WI38 (cell line): ENCODE measurements at regions not wholly inside any gene's neighbourhood (a gene's known extent, or its start where the extent isn't known, plus 50 kb on each side); places are given as distances from the start of the nearest gene placed in this dataset.

Source experiments
- H3K4me3 ChIP-seq: 2 replicates; pipeline ENCODE4 v1.5.1; 2011; ENCODE audit warnings: low read depth, mild to moderate bottlenecking, control low read depth, low read length
- TF ChIP-seq, protein P1 (sequence below): IDR thresholded peaks from 2 replicates; pipeline ENCODE4 v1.5.1; 2012; ENCODE audit warnings: low read depth, mild to moderate bottlenecking, control low read depth, low read length

DNA sequence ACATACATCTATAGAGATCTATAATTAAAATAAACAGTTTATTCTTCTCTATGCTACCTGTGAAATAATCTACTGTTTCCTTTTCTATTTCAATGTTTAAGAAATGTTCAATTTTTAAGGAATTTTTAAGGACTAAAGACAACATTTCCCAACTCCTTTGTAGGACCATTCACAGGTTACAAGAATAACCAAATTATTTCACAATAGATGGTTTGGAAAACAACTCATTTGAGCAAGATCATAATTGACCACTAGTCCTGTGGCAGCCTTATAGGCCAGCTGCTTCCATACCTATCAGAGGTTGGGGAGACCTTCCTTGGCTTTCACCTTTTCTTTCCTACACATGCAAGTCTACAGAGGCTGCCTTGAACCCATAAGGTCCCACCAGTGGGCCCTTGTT, 193.7 kb downstream of the TTC39B start:
- TF ChIP-seq, protein P1, sequence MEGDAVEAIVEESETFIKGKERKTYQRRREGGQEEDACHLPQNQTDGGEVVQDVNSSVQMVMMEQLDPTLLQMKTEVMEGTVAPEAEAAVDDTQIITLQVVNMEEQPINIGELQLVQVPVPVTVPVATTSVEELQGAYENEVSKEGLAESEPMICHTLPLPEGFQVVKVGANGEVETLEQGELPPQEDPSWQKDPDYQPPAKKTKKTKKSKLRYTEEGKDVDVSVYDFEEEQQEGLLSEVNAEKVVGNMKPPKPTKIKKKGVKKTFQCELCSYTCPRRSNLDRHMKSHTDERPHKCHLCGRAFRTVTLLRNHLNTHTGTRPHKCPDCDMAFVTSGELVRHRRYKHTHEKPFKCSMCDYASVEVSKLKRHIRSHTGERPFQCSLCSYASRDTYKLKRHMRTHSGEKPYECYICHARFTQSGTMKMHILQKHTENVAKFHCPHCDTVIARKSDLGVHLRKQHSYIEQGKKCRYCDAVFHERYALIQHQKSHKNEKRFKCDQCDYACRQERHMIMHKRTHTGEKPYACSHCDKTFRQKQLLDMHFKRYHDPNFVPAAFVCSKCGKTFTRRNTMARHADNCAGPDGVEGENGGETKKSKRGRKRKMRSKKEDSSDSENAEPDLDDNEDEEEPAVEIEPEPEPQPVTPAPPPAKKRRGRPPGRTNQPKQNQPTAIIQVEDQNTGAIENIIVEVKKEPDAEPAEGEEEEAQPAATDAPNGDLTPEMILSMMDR: no peak
- no peak overlapping the region for H3K4me3 ChIP-seq

DNA sequence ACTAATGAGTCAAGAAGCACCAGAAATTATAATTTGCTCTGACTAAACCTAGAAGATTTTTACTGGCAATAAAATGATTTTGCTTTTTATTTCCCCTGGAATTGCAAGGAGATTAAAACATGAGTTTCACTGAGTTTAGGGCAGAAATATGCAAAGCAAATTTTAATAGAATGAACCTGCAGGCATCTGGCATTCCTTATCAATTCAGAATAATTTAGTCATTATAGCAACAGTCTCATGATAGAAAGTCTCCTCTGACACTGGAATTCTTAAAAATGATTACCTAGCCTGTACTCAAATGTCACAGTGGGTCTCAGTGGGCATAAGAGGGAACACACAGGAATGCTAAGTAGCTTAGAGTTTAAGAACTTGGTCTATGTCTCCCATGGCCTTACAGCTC, 195.9 kb downstream of the TTC39B start:
- no peak overlapping the region for H3K4me3 ChIP-seq
- TF ChIP-seq, protein P1: no peak

DNA sequence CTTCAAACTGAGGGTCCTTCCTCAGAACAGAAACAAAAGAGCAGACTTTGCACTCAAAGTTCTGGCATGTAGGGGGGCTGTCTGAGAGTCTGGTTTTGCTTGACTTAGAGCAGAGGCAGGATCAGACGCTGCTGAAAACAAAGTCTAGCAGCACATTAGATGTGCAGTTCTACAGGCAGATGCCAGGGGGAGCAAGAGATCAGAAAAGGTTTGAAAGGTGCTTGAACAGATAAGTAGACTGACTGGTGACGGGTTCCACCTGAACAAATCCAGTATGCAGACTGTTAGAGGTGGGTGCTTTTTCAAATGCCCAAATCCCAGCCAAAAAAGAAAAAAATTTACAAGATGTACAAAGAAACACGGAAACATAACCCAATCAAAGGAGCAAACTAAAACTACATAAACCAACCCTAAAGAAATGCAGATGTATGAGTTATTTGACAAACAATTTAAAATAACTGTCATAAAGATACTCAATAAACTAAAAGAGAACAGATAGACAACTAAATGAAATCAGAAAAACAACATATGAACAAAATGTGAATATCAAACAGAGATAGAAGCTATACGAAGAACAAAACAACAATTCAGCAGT, 194.7 kb upstream of the FREM1 start:
- TF ChIP-seq, protein P1: peak; percentile 83

DNA sequence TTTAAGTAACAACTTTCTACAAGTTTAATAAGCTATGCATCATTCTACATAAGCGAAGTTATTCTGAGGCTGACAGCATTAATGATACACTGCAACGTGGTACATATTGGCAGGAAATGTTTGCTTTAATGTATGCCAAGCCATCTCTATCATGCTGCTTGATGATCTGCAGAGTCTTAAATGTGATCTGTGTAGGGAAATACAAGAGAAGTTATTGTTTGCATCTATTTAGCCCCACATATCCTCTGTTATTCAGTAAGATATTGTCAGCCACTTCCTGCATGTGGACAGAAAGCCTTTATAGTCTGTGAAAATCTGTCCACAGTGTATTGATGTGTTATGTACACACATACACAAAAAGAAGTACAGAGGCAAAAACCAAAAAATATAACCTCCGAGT, 193.1 kb upstream of the FREM1 start:
- no peak overlapping the region for H3K4me3 ChIP-seq
- TF ChIP-seq, protein P1: no peak

More for the DNA sequence above, 194.7 kb upstream of the FREM1 start:
- no peak overlapping the region for H3K4me3 ChIP-seq

DNA sequence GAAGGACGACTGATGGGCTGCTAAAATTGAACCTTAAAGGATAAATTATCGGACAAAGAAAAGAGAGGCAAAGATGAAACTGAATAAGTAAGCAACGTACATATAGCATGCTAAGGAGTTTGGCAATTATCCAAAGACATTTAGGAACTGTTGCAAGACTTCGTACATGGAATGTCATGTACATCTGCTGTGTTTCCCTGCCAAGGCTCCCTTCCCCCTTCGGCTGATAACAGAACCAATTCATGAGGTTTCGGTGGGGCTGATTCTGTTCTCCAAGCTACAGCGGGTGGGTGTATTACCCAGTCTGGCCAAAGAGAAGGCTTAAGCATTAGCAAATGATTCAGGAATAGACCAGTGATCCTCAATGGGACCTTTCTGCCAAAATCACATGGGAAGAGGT, 190.9 kb upstream of the FREM1 start:
- H3K4me3 ChIP-seq: no peak overlapping the region
- TF ChIP-seq, protein P1: no peak

- TF ChIP-seq, protein P1: no peak
- no peak overlapping the region for H3K4me3 ChIP-seq
Measured at GRCh38 chr9:15100571-15100970, 190.3 kb upstream of the FREM1 start.

- TF ChIP-seq, protein P1: no peak
- H3K4me3 ChIP-seq: no peak overlapping the region
Measured at GRCh38 chr9:15096972-15097371, 186.7 kb upstream of the FREM1 start.
